ENCODE measurements at regions not wholly inside any gene's neighbourhood (a gene's known extent, or its start where the extent isn't known, plus 50 kb on each side); places are given as distances from the start of the nearest gene placed in this dataset.

GRCh38 chr1:230541306-230541705, 101.0 kb upstream of the COG2 start:
- Histone ChIP-seq H3K4ac (ENCODE audit: low read depth, low read length) (no peak overlapping the region), H3K4me3 (ENCODE audit: insufficient read depth, low read depth, low read length) (no peak overlapping the region), H3K9me1 (ENCODE audit: insufficient read depth, low read length) (no peaks in the 10 kb centered on the region), H2BK15ac (ENCODE audit: low read depth, low read length) (no peak overlapping the region), H3K27ac (ENCODE audit: insufficient read depth, low read length) (no peak overlapping the region), H3K79me1 (ENCODE audit: low read depth in 1 of 2, low read length in 2 of 2) (no peaks in the 10 kb centered on the region), H3K18ac (ENCODE audit: low read depth, low read length) (no peak overlapping the region), H2AFZ (replicated peaks; ENCODE audit: low read length, poor library complexity) (no peak overlapping the region), H3K23ac (ENCODE audit: low read depth, low read length) (no peak overlapping the region), H2AK5ac (ENCODE audit: low read depth, low read length) (no peak overlapping the region), H3K9ac (ENCODE audit: low read depth, low read length) (no peak overlapping the region), H3K9me3 (ENCODE audit: control insufficient read depth, insufficient read depth, low read length) (peaks cover 3% of the 10 kb centered on the region; the same call in 1 of the 2 replicates), H3K56ac (ENCODE audit: extremely low read depth, insufficient read depth, low read length) (no peak overlapping the region), H3K27me3 (ENCODE audit: control insufficient read depth, insufficient read depth, low read length) (no peaks in the 10 kb centered on the region), H3K36me3 (ENCODE audit: control insufficient read depth, insufficient read depth, low read length) (no peaks in the 10 kb centered on the region), H2BK120ac (ENCODE audit: low read depth, low read length) (no peak overlapping the region), H3K4me2 (ENCODE audit: low read depth, low read length) (no peak overlapping the region), H4K8ac (ENCODE audit: low read depth in 2 of 2, low read length in 2 of 2) (no peak overlapping the region), H2BK5ac (ENCODE audit: low read depth, low read length, poor library complexity, severe bottlenecking) (no peak overlapping the region), H4K91ac (ENCODE audit: insufficient read depth, low read depth, low read length) (no peak overlapping the region), H4K20me1 (ENCODE audit: insufficient read depth, low read length) (no peaks in the 10 kb centered on the region), H4K5ac (ENCODE audit: low read depth, low read length) (no peak overlapping the region), H2AK9ac (replicated peaks; ENCODE audit: low read depth, low read length, poor library complexity) (no peak overlapping the region), H3K4me1 (ENCODE audit: control insufficient read depth, insufficient read depth, low read length) (no peaks in the 10 kb centered on the region), H2BK20ac (ENCODE audit: low read depth, low read length) (no peak overlapping the region), H3K14ac (replicated peaks; ENCODE audit: low read depth, low read length) (no peak overlapping the region)
- no CpG with 5 or more reads among the region's 2 CpGs for WGBS, 2 experiments (ENCODE audit: extremely low coverage in 2 of 2, insufficient read length in 1 of 2)
- POLR2A ChIA-PET (ENCODE audit: unreplicated experiment) = no interaction called here
- intact Hi-C loops (cut with micrococcal nuclease) (no loop called here), in situ Hi-C loops (cut with MboI; ENCODE audit: low sequenced_read_pairs) (no loop called here), dilution Hi-C loops (cut with HindIII; ENCODE audit: low sequenced_read_pairs, unreplicated experiment) (no loop called here)
- no peak for DNase-seq
- TF ChIP-seq NFE2L2 (IDR thresholded peaks at IDR 0.05; ENCODE audit: low read depth, low read length) (no peak), MAZ (IDR thresholded peaks at IDR 0.05; ENCODE audit: borderline replicate concordance, low read depth, low read length) (no peak), MXI1 (IDR thresholded peaks at IDR 0.05; ENCODE audit: borderline replicate concordance, low read depth, low read length) (no peak), CEBPB (IDR thresholded peaks at IDR 0.05; ENCODE audit: low read depth, low read length) (no peak), ELK1 (IDR thresholded peaks at IDR 0.05; ENCODE audit: borderline replicate concordance, low read depth, low read length) (no peak)
- no peak for ATAC-seq (ENCODE audit: low read depth)
- CTCF ChIA-PET = no interaction called here
- no TSS peak for BruUV-seq (replicated peaks)
